ENCODE measurements at regions not wholly inside any gene's neighbourhood (a gene's known extent, or its start where the extent isn't known, plus 50 kb on each side); places are given as distances from the start of the nearest gene placed in this dataset.
"Not testable (repeated sequence)": the region's sequence is repeated elsewhere in the genome, so short reads cannot be mapped to it uniquely, and the experiment has no call there.

GRCh38 chr2:210871566-210871965 lies 315.2 kb downstream of the CPS1 start:
- H3K14ac ChIP-seq (ENCODE audit: insufficient read length); H4K5ac ChIP-seq (ENCODE audit: insufficient read length, low read depth, low read length); H3K79me2 ChIP-seq (ENCODE audit: control insufficient read depth in 1 of 2, insufficient read depth in 2 of 2, low read length in 2 of 2); H2BK120ac ChIP-seq (replicated peaks; ENCODE audit: low read depth, low read length); H2BK12ac ChIP-seq (ENCODE audit: low read depth, low read length); H4K91ac ChIP-seq (replicated peaks; ENCODE audit: insufficient read length, low read length); H3K36me3 ChIP-seq (ENCODE audit: control insufficient read depth in 2 of 4, insufficient read depth in 4 of 4, low read length in 3 of 4); H3K56ac ChIP-seq (replicated peaks; ENCODE audit: insufficient read length, low read depth, low read length); H3K4me3 ChIP-seq (ENCODE audit: extremely low read depth in 1 of 4, insufficient read depth in 2 of 4, low read depth in 3 of 4, low read length in 4 of 4); POLR2A ChIA-PET (ENCODE audit: partially characterized antibody); FAIRE-seq; H2AK5ac ChIP-seq (ENCODE audit: low read depth, low read length); H3K79me1 ChIP-seq (ENCODE audit: low read depth, low read length); H2BK5ac ChIP-seq (ENCODE audit: low read depth, low read length); H2AFZ ChIP-seq (ENCODE audit: low read length); H4K20me1 ChIP-seq (replicated peaks in 1 of 2; ENCODE audit: control insufficient read depth in 1 of 2, insufficient read depth in 2 of 2, low read length in 2 of 2); H3K4me1 ChIP-seq (replicated peaks in 1 of 4; ENCODE audit: control insufficient read depth in 3 of 4, insufficient read depth in 4 of 4, low read length in 3 of 4); H2BK20ac ChIP-seq (ENCODE audit: low read length); H4K8ac ChIP-seq (ENCODE audit: extremely low read depth, insufficient read depth, low read length); H3K27ac ChIP-seq (ENCODE audit: low read depth, low read length); H3K23me2 ChIP-seq (ENCODE audit: low read depth, low read length); H2BK15ac ChIP-seq (ENCODE audit: low read length); DNase-seq (ENCODE audit: low read depth in 1 of 2, low spot score in 2 of 2); H3K4me2 ChIP-seq (ENCODE audit: insufficient read depth in 1 of 2, low read depth in 2 of 2, low read length in 2 of 2); H3K23ac ChIP-seq (ENCODE audit: insufficient read length); H3K18ac ChIP-seq (ENCODE audit: extremely low read depth, low read length); H3K27me3 ChIP-seq (replicated peaks in 1 of 4; ENCODE audit: control insufficient read depth in 3 of 4, extremely low read depth in 1 of 4, insufficient read depth in 3 of 4, low read length in 3 of 4); H3K9ac ChIP-seq (replicated peaks in 1 of 4; ENCODE audit: extremely low read depth in 1 of 4, low read depth in 3 of 4, low read length in 3 of 4); H3K9me3 ChIP-seq (ENCODE audit: insufficient read depth in 2 of 2, low read depth in 1 of 2, low read length in 1 of 2); H3K4ac ChIP-seq (replicated peaks; ENCODE audit: insufficient read length, low read depth, low read length): not testable (repeated sequence)
- WGBS, 2 experiments (ENCODE audit: extremely low coverage in 1 of 2, insufficient coverage in 1 of 2, insufficient read length in 1 of 2, insufficient replicate concordance in 2 of 2, low coverage in 1 of 2, low lambda C conversion rate in 2 of 2, missing lambda C conversion rate in 1 of 2), result 100% methylated on average over 3 of the region's 3 CpGs; no CpG with 5 or more reads in 1 of the 2 experiments
- CTCF ChIA-PET (ENCODE audit: partially characterized antibody), result interaction anchor here (0.6 to 0.8 kb wide), 3 partner anchors 56 to 258 kb away, joined by 3 to 4 read pairs (median 3); no protein-coding TSS in a partner anchor
